Fibroblast of the aortic adventitia (primary cell): ENCODE measurements at regions not wholly inside any gene's neighbourhood (a gene's known extent, or its start where the extent isn't known, plus 50 kb on each side); places are given as distances from the start of the nearest gene placed in this dataset.
A peak's percentile ranks its signal among the peaks of the same experiment; 100 is the strongest.

Source experiments
- DNase-seq: peaks from one replicate; pipeline ENCODE4 v3.0.0-alpha.2; 2010; ENCODE audit warnings: low read depth
- H3K4me3 ChIP-seq: 2 replicates; pipeline ENCODE4 v1.5.1; 2011; ENCODE audit warnings: low read depth, mild to moderate bottlenecking, control low read depth, low read length, moderate library complexity
- CTCF ChIP-seq: IDR thresholded peaks from 2 replicates; pipeline ENCODE4 v1.5.1; 2011; ENCODE audit warnings: mild to moderate bottlenecking, low read length, control low read depth, inconsistent platforms; ENCODE audit not compliant: insufficient read depth

- DNase-seq: no peak
- no peak for TF ChIP-seq CTCF
- no peak overlapping the region for H3K4me3 ChIP-seq
These were observed 138.5 kb downstream of the RBM26 start for GRCh38 chr13:79267560-79267959.

GRCh38 chr13:79258489-79258888 lies 147.6 kb downstream of the RBM26 start:
- H3K4me3 ChIP-seq: no peak overlapping the region
- DNase-seq: no peak
- TF ChIP-seq CTCF: no peak

- TF ChIP-seq CTCF: no peak
- no peak overlapping the region for H3K4me3 ChIP-seq
- no peak for DNase-seq
These were observed 159.5 kb downstream of the RBM26 start for GRCh38 chr13:79246578-79246949.

- no peak for TF ChIP-seq CTCF
- DNase-seq: no peak
- no peak overlapping the region for H3K4me3 ChIP-seq
These were observed 160.0 kb downstream of the RBM26 start for GRCh38 chr13:79245937-79246577.

- no peak overlapping the region for H3K4me3 ChIP-seq
- DNase-seq: no peak
- TF ChIP-seq CTCF: no peak
These were observed 164.4 kb downstream of the RBM26 start for GRCh38 chr13:79241697-79242096.

- H3K4me3 ChIP-seq: no peak overlapping the region
- no peak for TF ChIP-seq CTCF
- DNase-seq: peak; percentile 2
These were observed 168.1 kb downstream of the RBM26 start for GRCh38 chr13:79237981-79238380.

GRCh38 chr13:79231887-79232286 lies 174.2 kb downstream of the RBM26 start:
- DNase-seq: no peak
- TF ChIP-seq CTCF: no peak
- no peak overlapping the region for H3K4me3 ChIP-seq
